H9 (cell line): ENCODE measurements at regions not wholly inside any gene's neighbourhood (a gene's known extent, or its start where the extent isn't known, plus 50 kb on each side); places are given as distances from the start of the nearest gene placed in this dataset.

Experiments used
- DNase-seq: peaks from one replicate; pipeline ENCODE4 v3.0.0-alpha.2; 2017
- H2AFZ ChIP-seq: one replicate; pipeline ENCODE4 v1.6.1; 2013; ENCODE audit warnings: mild to moderate bottlenecking, low read length, control low read depth, moderate library complexity
- H2AK5ac ChIP-seq: 2 replicates; pipeline ENCODE4 v1.6.1; 2013; ENCODE audit warnings: low read length, control low read depth, mixed read lengths; ENCODE audit not compliant: insufficient read length
- H2BK120ac ChIP-seq: one replicate; pipeline ENCODE4 v1.6.1; 2013; ENCODE audit warnings: low read depth, mild to moderate bottlenecking, low read length, control low read depth, inconsistent platforms; ENCODE audit not compliant: poor library complexity, severe bottlenecking
- H2BK12ac ChIP-seq: 2 replicates; pipeline ENCODE4 v1.6.1; 2013; ENCODE audit warnings: low read length, control low read depth, mixed read lengths, low read depth; ENCODE audit not compliant: insufficient read length
- H2BK15ac ChIP-seq: 2 replicates; pipeline ENCODE4 v1.6.1; 2013; ENCODE audit warnings: low read depth, low read length, control low read depth
- H2BK20ac ChIP-seq: one replicate; pipeline ENCODE4 v1.6.1; 2013; ENCODE audit warnings: low read depth, mild to moderate bottlenecking, low read length, control low read depth, inconsistent platforms; ENCODE audit not compliant: poor library complexity, severe bottlenecking
- H2BK5ac ChIP-seq: 2 replicates; pipeline ENCODE4 v1.6.1; 2013; ENCODE audit warnings: low read length, control low read depth, mixed read lengths; ENCODE audit not compliant: insufficient read length
- H3K14ac ChIP-seq: 2 replicates; pipeline ENCODE4 v1.6.1; 2013; ENCODE audit warnings: low read length, control low read depth; ENCODE audit not compliant: insufficient read depth
- H3K18ac ChIP-seq: 2 replicates; pipeline ENCODE4 v1.6.1; 2013; ENCODE audit warnings: low read depth, mild to moderate bottlenecking, mixed read lengths, low read length, control low read depth; ENCODE audit not compliant: insufficient read length
- H3K23ac ChIP-seq: 2 replicates; pipeline ENCODE4 v1.6.1; 2013; ENCODE audit warnings: low read length, control low read depth, mixed read lengths, low read depth; ENCODE audit not compliant: insufficient read length
- H3K23me2 ChIP-seq: 2 replicates; pipeline ENCODE4 v1.6.1; 2013; ENCODE audit warnings: low read depth, mild to moderate bottlenecking, mixed read lengths, low read length, control low read depth; ENCODE audit not compliant: insufficient read length, poor library complexity, severe bottlenecking
- H3K27ac ChIP-seq: 2 replicates; pipeline ENCODE4 v1.5.1; 2013; ENCODE audit warnings: low read length, control low read depth, mixed read lengths, low read depth; ENCODE audit not compliant: insufficient read length
- H3K27me3 ChIP-seq: 2 replicates; pipeline ENCODE4 v1.6.1; 2013; ENCODE audit warnings: low read length, control low read depth, inconsistent platforms; ENCODE audit not compliant: insufficient read depth
- H3K4ac ChIP-seq: 2 replicates; pipeline ENCODE4 v1.6.1; 2013; ENCODE audit warnings: low read depth, mild to moderate bottlenecking, control low read depth, inconsistent platforms, low read length, moderate library complexity
- H3K4me1 ChIP-seq: 2 replicates; pipeline ENCODE4 v1.6.1; 2013; ENCODE audit warnings: low read length, control low read depth, inconsistent platforms; ENCODE audit not compliant: insufficient read depth
- H3K4me2 ChIP-seq: 2 replicates; pipeline ENCODE4 v1.6.1; 2013; ENCODE audit warnings: low read length, control low read depth, mixed read lengths; ENCODE audit not compliant: insufficient read length, insufficient read depth
- H3K56ac ChIP-seq: 2 replicates; pipeline ENCODE4 v1.6.1; 2013; ENCODE audit warnings: low read depth, mild to moderate bottlenecking, mixed read lengths, low read length, control low read depth; ENCODE audit not compliant: insufficient read length
- H3K79me1 ChIP-seq: 2 replicates; pipeline ENCODE4 v1.6.1; 2013; ENCODE audit warnings: low read depth, mild to moderate bottlenecking, moderate library complexity, low read length, control low read depth, inconsistent platforms; ENCODE audit not compliant: insufficient read depth, poor library complexity, severe bottlenecking
- H3K79me2 ChIP-seq: 2 replicates; pipeline ENCODE4 v1.6.1; 2013; ENCODE audit warnings: low read length, control low read depth, inconsistent platforms; ENCODE audit not compliant: insufficient read depth
- H3K9ac ChIP-seq: 2 replicates; pipeline ENCODE4 v1.6.1; 2013; ENCODE audit warnings: low read length, control low read depth, mixed read lengths; ENCODE audit not compliant: insufficient read length; ENCODE audit errors: extremely low read depth
- H3K9me3 ChIP-seq: one replicate; pipeline ENCODE4 v1.6.1; 2013; ENCODE audit warnings: low read depth, low read length, inconsistent platforms; ENCODE audit not compliant: control insufficient read depth
- H3T11ph ChIP-seq: one replicate; pipeline ENCODE4 v1.6.1; 2013; ENCODE audit warnings: mild to moderate bottlenecking, low read length, control low read depth, inconsistent platforms
- H4K20me1 ChIP-seq: one replicate; pipeline ENCODE4 v1.6.1; 2013; ENCODE audit not compliant: control insufficient read depth, insufficient read length, insufficient read depth
- H4K5ac ChIP-seq: 2 replicates; pipeline ENCODE4 v1.6.1; 2013; ENCODE audit warnings: low read depth, mild to moderate bottlenecking, mixed read lengths, low read length, control low read depth; ENCODE audit not compliant: insufficient read length
- H4K8ac ChIP-seq: replicated peaks from 2 replicates; pipeline ENCODE4 v1.6.1; 2013; ENCODE audit warnings: low read length, control low read depth, mixed read lengths, low read depth; ENCODE audit not compliant: insufficient read length
- H4K91ac ChIP-seq: 2 replicates; pipeline ENCODE4 v1.6.1; 2013; ENCODE audit warnings: low read depth, mild to moderate bottlenecking, moderate library complexity, mixed read lengths, low read length, control low read depth; ENCODE audit not compliant: insufficient read length
- H3K27ac Mint-ChIP-seq, 3 experiments: 2 replicates in 2 of 3; 3 replicates in 1 of 3; pipeline ENCODE4 v1.8.0; 2020 to 2021; ENCODE audit warnings: mixed read lengths in 3 of 3, mild to moderate bottlenecking in 1 of 3, moderate library complexity in 1 of 3
- H3K27me3 Mint-ChIP-seq: 2 replicates; pipeline ENCODE4 v1.8.0; 2021; ENCODE audit warnings: low read depth, mild to moderate bottlenecking, moderate library complexity, mixed read lengths
- H3K36me3 Mint-ChIP-seq, 3 experiments: 2 replicates in 2 of 3; 3 replicates in 1 of 3; pipeline ENCODE4 v1.8.0; 2020 to 2021; ENCODE audit warnings: low read depth in 3 of 3, mixed read lengths in 3 of 3; ENCODE audit not compliant: insufficient read depth in 1 of 3
- H3K4me1 Mint-ChIP-seq, 2 experiments: 2 replicates each; pipeline ENCODE4 v1.8.0; 2020; ENCODE audit warnings: mixed read lengths in 2 of 2
- H3K4me3 Mint-ChIP-seq, 2 experiments: 2 replicates in 1 of 2; 3 replicates in 1 of 2; pipeline ENCODE4 v1.8.0; 2020 to 2021; ENCODE audit warnings: mild to moderate bottlenecking in 2 of 2, mixed read lengths in 2 of 2, moderate library complexity in 1 of 2
- H3K9me3 Mint-ChIP-seq, 2 experiments: 2 replicates in 1 of 2; 3 replicates in 1 of 2; pipeline ENCODE4 v1.8.0; 2020; ENCODE audit warnings: mild to moderate bottlenecking in 2 of 2, mixed read lengths in 2 of 2, moderate library complexity in 1 of 2
- WGBS: extraction: QIAGEN DNeasy Blood & Tissue Kit; methylation state at CpG from one replicate; pipeline ENCODE4 v1.1.7; 2013; ENCODE audit warnings: missing lambda C conversion rate, low lambda C conversion rate, mixed read lengths; ENCODE audit not compliant: insufficient read length; ENCODE audit errors: extremely low coverage; 5-methylcytosine and 5-hydroxymethylcytosine counted together
- TF ChIP-seq, protein P1 (sequence below): fragments of 200-600 bp; sonication (generic); conservative IDR thresholded peaks from 3 replicates; pipeline ENCODE4 v1.8.0; 2021; ENCODE audit warnings: antibody characterized with exemption, mild to moderate bottlenecking

- no peak overlapping the region for H3K56ac ChIP-seq
- H3K4me1 ChIP-seq, result no peaks in the 10 kb centered on the region
- no peak overlapping the region for H3K27ac ChIP-seq
- H3K18ac ChIP-seq, result no peak overlapping the region
- H3K14ac ChIP-seq, result no peak overlapping the region
- H3T11ph ChIP-seq, result no peak overlapping the region
- no peaks in the 10 kb centered on the region for H3K27me3 Mint-ChIP-seq
- DNase-seq, result no peak
- no peaks in the 10 kb centered on the region for H3K23me2 ChIP-seq
- H3K79me2 ChIP-seq, result no peaks in the 10 kb centered on the region
- no peak overlapping the region for H3K9ac ChIP-seq
- H2BK15ac ChIP-seq, result no peak overlapping the region
- H2BK5ac ChIP-seq, result no peak overlapping the region
- H2BK120ac ChIP-seq, result no peak overlapping the region
- TF ChIP-seq, protein P1, sequence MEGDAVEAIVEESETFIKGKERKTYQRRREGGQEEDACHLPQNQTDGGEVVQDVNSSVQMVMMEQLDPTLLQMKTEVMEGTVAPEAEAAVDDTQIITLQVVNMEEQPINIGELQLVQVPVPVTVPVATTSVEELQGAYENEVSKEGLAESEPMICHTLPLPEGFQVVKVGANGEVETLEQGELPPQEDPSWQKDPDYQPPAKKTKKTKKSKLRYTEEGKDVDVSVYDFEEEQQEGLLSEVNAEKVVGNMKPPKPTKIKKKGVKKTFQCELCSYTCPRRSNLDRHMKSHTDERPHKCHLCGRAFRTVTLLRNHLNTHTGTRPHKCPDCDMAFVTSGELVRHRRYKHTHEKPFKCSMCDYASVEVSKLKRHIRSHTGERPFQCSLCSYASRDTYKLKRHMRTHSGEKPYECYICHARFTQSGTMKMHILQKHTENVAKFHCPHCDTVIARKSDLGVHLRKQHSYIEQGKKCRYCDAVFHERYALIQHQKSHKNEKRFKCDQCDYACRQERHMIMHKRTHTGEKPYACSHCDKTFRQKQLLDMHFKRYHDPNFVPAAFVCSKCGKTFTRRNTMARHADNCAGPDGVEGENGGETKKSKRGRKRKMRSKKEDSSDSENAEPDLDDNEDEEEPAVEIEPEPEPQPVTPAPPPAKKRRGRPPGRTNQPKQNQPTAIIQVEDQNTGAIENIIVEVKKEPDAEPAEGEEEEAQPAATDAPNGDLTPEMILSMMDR, result no peak
- no peaks in the 10 kb centered on the region for H3K79me1 ChIP-seq
- H2AFZ ChIP-seq, result no peak overlapping the region
- H3K23ac ChIP-seq, result no peak overlapping the region
- H3K9me3 Mint-ChIP-seq, result 0 out of 5 replicates have a peak, but pooled peaks cover 0 to 2% of the 10 kb centered on the region in 2 experiments
- no peak overlapping the region for H3K4ac ChIP-seq
- no peak overlapping the region for H3K27ac Mint-ChIP-seq
- no peak overlapping the region for H4K8ac ChIP-seq
- H2BK12ac ChIP-seq, result no peak overlapping the region
- H3K4me3 Mint-ChIP-seq, result no peak overlapping the region
- H4K91ac ChIP-seq, result no peak overlapping the region
- no peaks in the 10 kb centered on the region for H3K27me3 ChIP-seq
- no peaks in the 10 kb centered on the region for H4K20me1 ChIP-seq
- H3K4me1 Mint-ChIP-seq, result no peaks in the 10 kb centered on the region
- no peak overlapping the region for H3K4me2 ChIP-seq
- H3K9me3 ChIP-seq, result no peaks in the 10 kb centered on the region
- no CpG with 5 or more reads among the region's 2 CpGs for WGBS
- no peak overlapping the region for H2BK20ac ChIP-seq
- no peak overlapping the region for H4K5ac ChIP-seq
- no peak overlapping the region for H2AK5ac ChIP-seq
- 0 out of 7 replicates have a peak, but pooled peaks cover 0 to 2% (median 0%) of the 10 kb centered on the region in 3 experiments for H3K36me3 Mint-ChIP-seq
These were observed 1291.9 kb upstream of the EPHA6 start for GRCh38 chr3:95522449-95522848.
